Right ventricle myocardium inferior (tissue), 1 donor: ENCODE measurements at regions not wholly inside any gene's neighbourhood (a gene's known extent, or its start where the extent isn't known, plus 50 kb on each side); places are given as distances from the start of the nearest gene placed in this dataset.
"Not testable (repeated sequence)": the region's sequence is repeated elsewhere in the genome, so short reads cannot be mapped to it uniquely, and the experiment has no call there.

Experiments
- ATAC-seq: fragments of 200-7000 bp; cut with Tn5 transposase; one replicate; pipeline ENCODE4 v1.9.1; 2020; ENCODE audit warnings: mild to moderate bottlenecking, moderate library complexity
- DNase-seq: peaks from one replicate; pipeline ENCODE4 v3.0.0; 2021; ENCODE audit errors: missing footprints
- intact Hi-C: fragments of 100-400 bp; cut with DNase I; formaldehyde crosslinking; loops from one replicate; pipeline ENCODE4 v1.11.0; 2022
- donor health status: DM: no; HTN: yes; CAD: no; lungs with severe emphysema.

DNA sequence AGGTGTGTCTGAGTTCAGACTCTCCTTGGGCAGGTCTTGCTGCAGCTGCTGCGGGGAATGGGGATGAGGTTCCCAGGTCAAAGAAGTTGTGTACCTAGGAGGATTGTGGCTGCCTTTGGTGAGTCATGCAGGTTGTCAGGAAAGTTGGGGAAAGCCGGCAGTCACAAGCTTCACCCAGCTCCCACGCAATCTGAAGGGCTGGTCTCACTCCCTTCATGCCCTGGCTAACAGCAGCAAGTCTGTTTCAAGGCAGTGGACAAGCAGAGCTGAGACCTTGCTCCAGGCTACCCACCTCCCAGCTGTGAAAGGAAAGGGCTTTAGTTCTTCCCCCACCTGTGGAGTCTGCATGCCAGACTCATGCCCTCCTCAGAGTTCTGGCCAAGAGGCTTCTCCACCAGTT, 287.2 kb downstream of the DTHD1 start:
- intact Hi-C loops = no loop called here
- no peak for ATAC-seq
- no peak for DNase-seq

DNA sequence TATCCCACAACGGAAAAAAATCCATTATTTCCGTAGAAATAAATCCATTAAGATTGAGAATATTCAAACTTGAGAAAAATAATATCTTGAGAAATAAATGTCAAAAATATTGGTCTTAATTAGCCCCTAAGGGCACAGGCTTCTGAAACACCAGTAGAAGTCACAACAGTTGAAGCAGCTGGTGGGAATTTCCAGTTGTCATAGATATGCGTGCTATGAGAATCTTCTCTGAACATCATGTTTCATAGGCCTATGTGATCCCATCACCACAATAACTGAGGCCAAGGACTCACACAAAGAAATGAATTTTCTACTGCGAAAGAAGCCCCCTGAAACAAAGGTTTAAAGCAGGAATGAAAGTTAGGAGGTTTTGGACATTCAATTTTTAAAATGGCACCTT, 292.0 kb downstream of the DTHD1 start:
- ATAC-seq = no peak
- DNase-seq = no peak
- intact Hi-C loops = no loop called here

DNA sequence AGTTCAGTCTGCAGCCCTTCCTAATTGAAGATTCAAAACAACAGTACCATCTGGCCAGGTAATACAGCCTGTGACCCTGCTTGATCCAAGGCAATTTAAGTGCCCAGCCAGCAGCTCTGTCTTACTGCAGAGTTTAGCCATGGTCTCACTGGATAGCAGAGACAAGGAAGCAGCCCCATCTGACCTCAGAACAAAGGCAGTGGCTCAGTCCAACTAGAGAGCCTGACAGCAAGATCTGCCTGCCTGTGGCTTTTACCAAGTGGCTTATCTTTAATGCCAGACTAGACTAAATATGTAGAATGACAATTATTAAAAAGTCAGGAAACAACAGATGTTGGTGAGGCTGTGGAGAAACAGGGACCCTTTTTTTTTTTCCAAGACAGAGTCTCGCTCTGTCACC, 293.4 kb downstream of the DTHD1 start:
- no peak for ATAC-seq
- intact Hi-C loops = no loop called here
- no peak for DNase-seq

DNA sequence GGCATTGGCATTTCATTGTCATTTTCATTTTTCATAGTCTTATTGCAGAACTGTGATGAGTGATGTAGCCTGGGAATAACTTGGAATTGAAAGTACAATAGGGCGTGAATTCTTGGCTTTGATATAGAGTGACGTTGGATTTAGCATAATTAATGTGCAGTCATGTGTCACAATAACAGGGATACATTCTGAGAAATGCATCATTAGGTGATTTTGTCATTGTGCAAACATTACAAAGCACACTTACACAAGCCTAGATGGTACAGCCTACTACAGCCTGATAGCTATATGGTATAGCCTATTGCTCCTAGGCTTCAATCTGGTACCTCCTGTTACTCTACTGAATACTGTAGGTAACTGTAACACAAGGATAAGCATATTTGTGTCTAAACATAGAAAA, 300.8 kb downstream of the DTHD1 start:
- intact Hi-C loops = no loop called here
- DNase-seq (no peak), ATAC-seq (no peak)

DNA sequence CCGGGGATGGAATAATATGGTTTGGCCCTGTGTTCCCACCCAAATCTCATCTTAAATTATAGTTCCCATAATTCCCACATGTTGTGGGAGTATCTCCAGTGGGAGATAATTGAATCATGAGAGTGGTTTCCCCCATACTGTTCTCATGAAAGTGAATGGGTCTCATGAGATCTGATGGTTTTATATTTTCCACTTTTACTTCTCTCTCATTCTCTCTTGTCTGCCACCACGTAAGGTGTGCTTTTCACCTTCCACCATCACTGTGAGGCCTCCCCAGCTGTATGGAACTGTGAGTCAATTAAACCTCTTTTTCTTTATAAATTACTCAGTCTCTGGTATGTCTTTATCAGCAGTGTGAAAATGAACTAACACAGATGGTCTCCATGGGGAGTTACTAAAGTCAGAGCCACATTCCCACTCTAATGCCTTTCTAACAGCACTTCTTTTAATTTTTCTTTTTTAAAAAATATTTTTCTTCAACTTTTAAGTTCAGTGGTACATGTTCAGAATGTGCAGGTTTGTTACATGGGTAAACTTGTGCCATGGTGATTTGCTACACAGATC, 306.6 kb downstream of the DTHD1 start:
- intact Hi-C loops = no loop called here
- no peak for DNase-seq
- peak; percentile 42 for ATAC-seq

DNA sequence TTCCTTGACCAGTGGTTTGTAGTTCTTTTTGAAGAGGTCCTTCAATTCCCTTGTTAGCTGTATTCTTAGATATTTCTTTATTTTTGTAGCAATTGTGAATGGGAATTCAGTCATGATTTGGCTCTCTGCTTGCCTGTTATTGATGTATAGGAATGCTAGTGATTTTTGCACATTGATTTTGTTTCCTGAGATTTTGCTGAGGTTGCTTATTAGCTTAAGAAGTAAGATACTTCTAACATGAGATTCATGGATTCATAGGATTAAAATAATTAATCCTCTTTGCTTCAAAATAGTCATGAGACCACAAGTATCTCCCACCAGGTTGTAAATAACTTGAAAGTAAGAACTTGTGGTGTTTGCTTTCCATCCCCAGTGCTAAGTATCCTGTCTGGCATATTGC, 308.9 kb downstream of the DTHD1 start:
- intact Hi-C loops = no loop called here
- no peak for DNase-seq
- no peak for ATAC-seq

DNA sequence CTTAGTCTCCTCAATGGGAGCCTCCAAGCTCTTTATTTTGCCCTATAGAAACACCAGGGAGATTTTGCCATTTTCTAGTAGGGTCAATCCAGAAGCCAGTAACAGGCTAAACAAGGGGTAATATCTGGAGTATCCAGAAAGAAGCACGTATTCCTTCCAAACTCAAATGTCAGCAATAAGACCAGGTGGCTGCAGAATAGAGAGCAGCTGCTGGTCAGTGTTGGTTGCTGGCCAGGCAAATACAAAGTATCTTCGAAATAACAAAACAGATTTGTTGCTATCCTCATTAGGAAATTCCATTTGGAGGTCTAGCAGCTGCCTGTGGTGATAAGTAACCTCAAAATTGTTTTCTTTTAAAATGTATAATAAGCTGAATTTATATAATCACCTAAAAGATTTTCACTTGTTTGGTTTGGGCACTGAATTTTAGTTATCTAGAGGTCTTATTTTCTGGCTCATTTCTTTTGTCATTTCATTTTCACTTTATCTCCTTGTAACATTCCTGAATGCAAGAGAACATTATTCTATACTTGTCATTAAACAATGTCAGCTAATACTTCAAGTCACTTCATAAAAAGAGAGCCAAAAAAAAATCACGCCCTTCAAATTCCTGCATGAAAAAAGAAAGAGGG, 320.6 kb downstream of the DTHD1 start:
- no peak for ATAC-seq
- intact Hi-C loops = no loop called here
- no peak for DNase-seq

DNA sequence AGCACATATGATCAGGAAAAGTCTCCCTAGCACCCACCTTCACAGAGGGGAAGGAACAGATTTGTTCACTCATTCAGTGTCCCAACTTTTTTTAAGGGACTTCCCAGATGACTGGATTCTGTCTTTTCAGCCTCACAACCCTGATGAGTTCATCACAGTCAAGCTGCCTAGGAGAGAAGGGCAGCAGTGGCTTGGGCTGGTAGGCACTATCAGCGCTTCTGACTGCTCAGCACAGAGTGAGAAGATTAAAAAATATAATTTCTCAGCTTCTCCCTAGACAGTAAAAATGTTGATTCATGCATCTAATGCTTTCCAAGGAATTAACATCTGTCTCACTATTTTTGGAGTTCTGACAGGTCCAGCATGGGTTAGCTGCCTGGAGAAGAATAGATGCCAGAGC, 328.2 kb downstream of the DTHD1 start:
- ATAC-seq (peak; percentile 39), DNase-seq (no peak)
- intact Hi-C loops = no loop called here

DNA sequence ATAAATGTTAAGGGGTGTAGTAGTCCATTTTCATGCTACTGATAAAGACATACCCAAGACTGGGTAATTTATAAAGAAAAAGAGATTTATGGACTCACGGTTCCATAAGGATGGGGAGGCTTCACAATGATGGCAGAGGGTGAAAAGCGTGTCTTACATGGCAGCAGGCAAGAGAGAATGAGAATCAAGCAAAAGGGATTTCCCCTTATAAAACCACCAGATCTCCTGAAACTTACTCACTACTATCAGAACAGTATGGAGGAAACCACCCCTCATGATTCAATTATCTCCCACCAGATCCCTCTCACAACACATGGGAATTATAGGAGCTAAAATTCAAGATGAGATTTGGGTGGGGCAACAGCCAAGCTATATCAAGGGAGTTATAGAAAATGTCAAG, 329.2 kb downstream of the DTHD1 start:
- DNase-seq (no peak), ATAC-seq (no peak)

DNA sequence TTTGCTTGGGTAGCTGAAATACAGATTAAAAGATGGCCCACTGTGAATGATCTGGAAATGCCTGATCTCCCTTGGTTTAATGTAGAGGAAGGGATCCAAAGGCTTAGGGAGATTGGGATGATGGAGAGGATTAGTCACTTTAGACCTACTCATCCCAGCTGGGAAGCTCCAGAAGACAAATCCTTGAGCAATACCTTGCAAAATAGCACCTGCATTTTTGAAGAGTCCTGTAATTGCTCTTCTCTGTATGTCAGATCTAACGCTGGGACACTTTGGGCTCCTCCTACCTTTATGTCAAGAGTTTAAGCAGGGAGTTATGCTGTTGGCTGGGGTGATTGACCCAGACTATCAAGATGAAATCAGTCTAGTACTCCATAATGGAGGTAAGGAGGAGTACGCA, 331.7 kb downstream of the DTHD1 start:
- ATAC-seq, intact Hi-C loops, DNase-seq: not testable (repeated sequence)

More for the DNA sequence above, 329.2 kb downstream of the DTHD1 start:
- intact Hi-C loops = no loop called here

DNA sequence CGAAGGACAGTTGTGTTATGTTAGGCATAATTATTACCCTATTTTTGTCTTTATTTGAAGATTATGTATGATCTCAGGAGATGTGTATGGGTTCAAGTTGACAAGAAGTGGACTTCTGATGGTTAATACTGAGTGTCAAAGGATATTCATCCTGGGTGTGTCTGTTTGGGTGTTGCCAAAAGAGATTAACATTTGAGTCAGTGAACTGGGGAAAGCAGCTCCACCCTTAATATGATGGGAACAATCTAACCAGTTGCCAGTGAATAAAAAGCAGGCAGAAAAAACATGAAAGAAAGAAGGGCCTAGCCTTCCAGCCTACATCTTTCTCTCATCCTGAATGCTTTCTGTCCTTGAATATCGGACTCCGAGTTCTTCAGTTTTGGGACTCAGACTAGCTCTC, 332.6 kb downstream of the DTHD1 start:
- DNase-seq (no peak), ATAC-seq (no peak)
- intact Hi-C loops = no loop called here

DNA sequence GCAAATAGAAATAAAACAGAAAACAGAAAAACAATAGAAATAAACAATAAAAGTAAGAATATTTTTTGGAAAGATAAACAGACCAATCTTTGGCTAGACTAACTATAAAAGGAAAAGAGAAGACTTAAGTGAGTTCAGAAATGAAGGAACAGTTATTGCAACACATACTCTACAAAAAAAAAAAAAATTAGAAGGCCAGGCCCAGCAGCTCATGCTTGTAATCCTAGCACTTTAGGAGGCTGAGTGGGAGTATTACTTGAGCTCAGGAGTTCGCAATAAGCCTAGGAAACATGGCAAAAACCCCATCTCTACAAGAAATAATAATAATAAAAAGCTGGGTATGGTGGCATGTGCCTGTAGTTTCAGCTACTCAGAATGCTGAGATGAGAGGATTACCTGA, 336.7 kb downstream of the DTHD1 start:
- intact Hi-C loops = no loop called here
- ATAC-seq (no peak), DNase-seq (no peak)

DNA sequence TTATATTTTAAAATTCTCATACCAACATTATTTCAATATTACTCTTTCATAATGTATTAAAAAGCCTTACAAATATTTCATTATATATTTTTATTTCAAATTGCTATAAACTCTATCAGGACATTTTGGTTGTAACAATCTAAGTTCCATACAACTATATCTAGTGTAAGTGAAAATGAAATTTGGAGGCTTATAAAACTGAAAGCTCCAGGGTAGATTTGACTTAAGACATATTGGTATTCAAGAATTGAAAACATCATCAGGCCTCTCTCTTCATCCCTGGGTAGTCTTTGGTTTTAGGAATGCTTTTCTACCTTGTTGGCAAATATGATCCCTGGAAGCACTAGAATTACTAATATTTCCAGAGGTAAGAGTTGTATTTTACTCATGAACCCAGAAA, 342.6 kb downstream of the DTHD1 start:
- DNase-seq = no peak
- intact Hi-C loops = no loop called here
- no peak for ATAC-seq

DNA sequence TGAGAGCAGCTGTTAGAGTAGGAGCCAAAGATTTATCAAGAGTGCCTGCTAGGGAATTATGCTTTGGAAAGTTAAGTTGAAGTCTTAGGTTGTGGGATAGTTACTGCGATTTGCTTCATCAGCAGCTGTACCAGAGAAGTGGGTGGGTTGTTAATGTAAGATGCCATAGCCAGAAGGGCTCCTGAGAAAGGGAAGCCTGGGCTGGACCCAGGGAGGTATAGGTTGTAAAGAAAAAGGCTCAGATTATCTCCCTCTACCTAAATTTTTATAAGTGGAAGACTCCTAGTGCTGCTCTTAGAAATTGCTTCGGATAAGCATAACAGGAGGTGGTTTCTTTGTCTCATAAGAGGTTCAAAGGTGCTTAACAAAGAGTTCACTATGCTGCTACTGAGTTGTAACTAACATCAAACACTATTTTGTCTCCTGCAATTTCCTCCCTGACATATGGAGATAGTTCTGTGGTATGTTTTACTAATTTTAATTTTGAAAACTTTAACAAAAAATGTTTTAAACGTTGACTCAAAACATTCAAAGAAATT, 356.9 kb downstream of the DTHD1 start:
- DNase-seq (no peak), ATAC-seq (no peak)
- intact Hi-C loops = no loop called here

DNA sequence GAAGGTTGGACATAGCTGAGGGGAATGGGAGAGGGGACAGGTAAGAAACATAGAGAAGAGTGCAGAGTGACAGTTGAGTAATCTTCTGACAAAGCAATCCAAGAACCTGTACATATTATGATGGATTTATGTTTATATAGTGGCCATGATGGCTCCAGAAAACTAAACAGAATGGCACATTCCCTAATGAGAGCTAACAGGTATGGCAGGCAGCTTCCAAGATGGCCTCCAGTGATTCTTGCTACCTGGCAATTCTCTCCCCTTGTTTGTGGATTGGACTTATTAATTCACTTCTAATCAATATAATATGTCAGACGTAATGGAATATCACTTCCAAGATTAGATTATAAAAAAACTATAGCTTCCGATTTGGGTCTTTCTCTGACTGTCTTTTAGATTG, 359.5 kb downstream of the DTHD1 start:
- no peak for ATAC-seq
- intact Hi-C loops = no loop called here
- no peak for DNase-seq

DNA sequence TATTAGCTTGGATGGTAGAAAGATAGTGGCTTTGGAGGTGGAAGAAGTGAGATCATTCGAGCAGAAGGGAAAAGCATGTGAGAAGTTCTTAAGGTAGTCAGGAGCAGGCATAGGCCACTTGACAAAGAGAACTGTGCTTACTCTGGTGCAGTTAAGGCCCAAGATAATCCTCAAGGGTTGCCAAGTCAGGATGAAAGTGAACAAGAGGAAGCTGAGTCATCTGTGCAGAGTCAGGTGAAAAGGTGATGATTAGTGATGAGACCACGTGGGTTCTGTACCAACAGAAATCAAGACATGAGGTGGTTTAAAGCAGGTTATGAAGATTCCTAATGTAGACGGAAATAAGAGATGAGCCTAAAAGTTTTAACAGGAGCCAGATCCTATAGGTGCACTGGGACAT, 369.8 kb downstream of the DTHD1 start:
- intact Hi-C loops = no loop called here
- ATAC-seq (no peak), DNase-seq (no peak)

DNA sequence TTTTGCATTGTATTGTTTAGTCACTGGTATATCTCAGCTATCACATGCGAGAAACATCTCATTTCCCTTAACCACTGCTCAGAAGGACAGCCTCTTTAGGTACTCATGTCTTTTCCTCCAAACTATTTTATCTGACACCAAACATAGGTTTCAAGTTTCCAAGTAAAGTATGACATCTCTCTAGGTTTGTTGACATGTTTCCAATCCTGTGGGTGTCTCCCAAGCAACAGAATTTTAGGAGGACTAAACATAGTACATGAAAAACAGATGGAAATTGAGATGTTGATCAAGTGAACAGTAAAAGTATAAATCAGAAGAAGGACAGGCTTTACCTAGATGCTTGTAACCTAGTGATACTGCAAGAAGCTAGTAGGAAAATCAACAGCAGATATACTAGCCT, 371.4 kb downstream of the DTHD1 start:
- no peak for DNase-seq
- intact Hi-C loops = no loop called here
- no peak for ATAC-seq

DNA sequence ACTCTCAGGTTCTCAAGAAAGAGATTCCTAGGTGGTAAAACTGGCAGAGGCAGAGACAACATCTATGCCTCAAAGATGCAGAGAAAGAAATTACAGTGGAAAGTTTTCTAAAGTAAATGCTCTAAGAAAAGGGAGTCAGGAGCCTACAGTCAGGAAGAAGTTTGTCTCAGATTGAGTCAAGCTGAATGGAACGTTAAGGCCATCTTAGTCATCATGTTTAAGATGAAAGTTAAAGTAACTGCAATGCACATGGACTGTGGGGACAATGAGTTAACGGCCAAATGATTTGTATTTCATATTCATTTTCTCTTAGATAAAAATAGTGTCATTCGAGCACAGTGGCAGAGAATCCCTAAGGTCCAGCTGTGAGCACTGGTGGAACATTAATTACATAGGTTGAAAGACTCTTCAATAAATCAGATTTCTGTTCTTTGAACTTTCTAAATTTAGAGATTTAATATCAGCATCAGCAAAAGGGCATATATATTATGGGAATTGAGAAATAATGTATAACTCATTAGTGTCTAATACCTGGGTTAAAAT, 384.6 kb downstream of the DTHD1 start:
- intact Hi-C loops = no loop called here
- ATAC-seq = no peak
- no peak for DNase-seq

DNA sequence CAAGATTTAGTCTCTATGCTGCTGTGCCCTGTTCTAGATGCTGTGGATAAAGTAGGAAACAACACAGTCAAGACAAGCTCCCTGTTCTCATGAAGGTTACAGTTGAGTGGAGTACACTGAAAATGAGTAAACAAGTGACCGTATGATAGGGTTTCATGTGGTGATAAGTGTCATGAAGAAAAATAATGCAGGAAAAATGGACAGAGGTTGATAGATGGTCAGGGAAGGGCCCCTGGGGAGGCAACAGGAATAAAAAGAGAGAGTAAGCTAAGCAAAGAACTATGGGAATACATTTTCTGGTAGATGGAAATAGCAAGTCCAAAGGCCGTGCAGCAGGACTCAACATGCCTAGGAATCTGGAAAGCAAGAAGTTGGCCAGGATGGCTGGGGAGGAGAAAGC, 394.0 kb downstream of the DTHD1 start:
- ATAC-seq (no peak), DNase-seq (no peak)
- intact Hi-C loops = no loop called here

DNA sequence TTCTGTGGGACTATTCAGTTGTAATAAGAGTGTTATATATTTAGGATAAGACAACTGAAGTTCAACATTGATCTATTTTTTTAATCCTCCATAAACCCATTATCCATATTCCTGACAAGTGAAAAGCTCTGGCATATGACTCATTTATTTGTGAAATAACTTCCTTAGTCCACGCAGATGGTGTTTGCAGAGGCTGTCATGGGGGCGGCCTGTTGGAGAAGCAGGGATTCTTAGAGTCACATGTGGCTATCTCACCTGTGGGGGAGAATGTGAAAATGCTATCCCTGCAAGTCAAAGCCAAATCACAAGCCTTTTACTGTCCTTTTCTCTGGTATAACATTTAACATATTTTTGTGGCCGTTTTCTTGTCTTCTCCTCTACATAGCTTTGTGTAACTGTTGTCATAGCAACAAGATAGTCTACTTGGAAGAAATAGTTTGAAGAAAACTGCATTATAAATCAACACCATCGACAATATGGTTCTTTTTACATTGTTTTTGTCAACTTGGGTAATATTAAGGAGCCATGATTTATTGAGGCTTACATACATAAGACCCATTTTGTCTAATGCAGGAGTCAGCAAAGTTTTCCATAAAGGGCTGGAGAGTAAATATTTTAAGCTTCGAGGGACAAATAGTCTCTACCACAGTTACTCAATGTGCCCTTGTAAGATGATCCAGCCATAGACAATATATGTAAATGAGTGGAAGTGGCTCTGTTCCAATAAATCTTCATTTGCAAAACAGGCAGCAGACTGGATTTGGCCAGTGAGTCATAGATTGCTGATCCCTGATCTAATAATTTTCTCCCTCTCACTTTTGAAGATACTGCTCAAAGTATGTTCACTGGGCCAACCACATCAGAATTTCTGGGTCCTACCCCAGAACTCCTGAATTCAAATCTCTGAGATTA, 395.0 kb downstream of the DTHD1 start:
- ATAC-seq (no peak), DNase-seq (peak; percentile 27)
- intact Hi-C loops = no loop called here
